HepG2 (cell line): ENCODE measurements at regions not wholly inside any gene's neighbourhood (a gene's known extent, or its start where the extent isn't known, plus 50 kb on each side); places are given as distances from the start of the nearest gene placed in this dataset.

ENCODE experiments used
- ATAC-seq: fragments of 200-7000 bp; cut with Tn5 transposase; 3 replicates; pipeline ENCODE4 v1.9.1; 2020; ENCODE audit warnings: mild to moderate bottlenecking, moderate library complexity
- BruUV-seq: library from RNA; stranded (reverse); fragments of 400-500 nt; replicated peaks from 2 replicates; lab custom pipeline; 2021; lab: Mats Ljungman, UMichigan
- CTCF ChIA-PET: fragments of 300-600 bp; formaldehyde crosslinking; extraction: SDS; loops from one replicate; lab custom pipeline; 2021; ENCODE audit warnings: low total read pairs, inconsistent platforms, low intra/inter-chr PET ratio; lab: Yijun Ruan, JAX
- POLR2A ChIA-PET: fragments of 350-600 bp; sonication (Branson Sonifier 250); formaldehyde crosslinking; loops from one replicate; lab custom pipeline; 2020; ENCODE audit warnings: antibody characterized with exemption, inconsistent platforms; lab: Yijun Ruan, JAX
- DNase-seq: peaks from one replicate; pipeline ENCODE4 v3.0.0-alpha.2; 2015; ENCODE audit warnings: low spot score
- FAIRE-seq: peaks from 3 replicates; lab custom pipeline; 2011; peaks lifted over from hg19 to GRCh38; lab: Jason Lieb, UNC
- H2AFZ ChIP-seq: one replicate; pipeline ENCODE4 v1.6.1; 2011; ENCODE audit warnings: low read length, inconsistent platforms
- H3K27ac ChIP-seq: fragments of 300-600 bp; 3 replicates; pipeline ENCODE4 v1.8.0; 2011; ENCODE audit warnings: mixed run types, mild to moderate bottlenecking, mixed read lengths, low read length, inconsistent platforms; ENCODE audit not compliant: insufficient read depth; ENCODE audit errors: extremely low read length
- H3K27me3 ChIP-seq, 2 experiments: fragments of 200-600 bp in 1 of 2; 2 replicates in 1 of 2; 3 replicates in 1 of 2; pipeline versions ENCODE4 v1.6.0 to v1.8.0; 2011; ENCODE audit warnings: low read length in 2 of 2, mild to moderate bottlenecking in 2 of 2, moderate library complexity in 2 of 2, inconsistent platforms in 1 of 2; ENCODE audit not compliant: insufficient read depth in 2 of 2, control insufficient read depth in 1 of 2
- H3K36me3 ChIP-seq, 2 experiments: fragments of 200-600 bp in 1 of 2; replicated peaks in 1 of 2; 2 replicates in 1 of 2; 3 replicates in 1 of 2; pipeline versions ENCODE4 v1.5.1 to v1.8.0; 2011; ENCODE audit warnings: low read length in 2 of 2, inconsistent platforms in 1 of 2; ENCODE audit not compliant: insufficient read depth in 2 of 2, control insufficient read depth in 1 of 2
- H3K4me1 ChIP-seq: 2 replicates; pipeline ENCODE4 v1.5.1; 2012; ENCODE audit warnings: low read length, inconsistent platforms; ENCODE audit not compliant: insufficient read depth
- H3K4me2 ChIP-seq: 2 replicates; pipeline ENCODE4 v1.6.0; 2011; ENCODE audit warnings: low read depth, low read length, inconsistent platforms
- H3K4me3 ChIP-seq, 3 experiments: fragments of 200-600 bp in 1 of 3; sonication (generic), shearing (Covaris generic) in 1 of 3; replicated peaks in 1 of 3; 2 replicates each; pipeline ENCODE4 v1.5.1; 2011 to 2016; ENCODE audit warnings: low read length in 3 of 3, inconsistent platforms in 2 of 3, low read depth in 2 of 3, mild to moderate bottlenecking in 2 of 3, control low read depth in 1 of 3, mixed read lengths in 1 of 3; ENCODE audit not compliant: insufficient read depth in 1 of 3
- H3K79me2 ChIP-seq: one replicate; pipeline ENCODE4 v1.6.1; 2011; ENCODE audit warnings: low read length, inconsistent platforms; ENCODE audit not compliant: insufficient read depth
- H3K9ac ChIP-seq: 2 replicates; pipeline ENCODE4 v1.6.0; 2011; ENCODE audit warnings: mild to moderate bottlenecking, low read depth, low read length, inconsistent platforms; ENCODE audit not compliant: insufficient read depth
- H3K9me3 ChIP-seq: 2 replicates; pipeline ENCODE4 v1.5.1; 2012; ENCODE audit warnings: mild to moderate bottlenecking, low read length
- H4K20me1 ChIP-seq: 2 replicates; pipeline ENCODE4 v1.6.0; 2011; ENCODE audit warnings: inconsistent platforms, mild to moderate bottlenecking, low read length, moderate library complexity; ENCODE audit not compliant: insufficient read depth
- CCDC6 ChIP-seq: sonication (generic); formaldehyde crosslinking; IDR thresholded peaks from 2 replicates; pipeline ENCODE4 v1.8.1; 2022; ENCODE audit warnings: mild to moderate bottlenecking, missing genetic modification reagents, moderate library complexity
- KDM4B ChIP-seq: sonication (generic); formaldehyde crosslinking; IDR thresholded peaks from 2 replicates; pipeline ENCODE4 v1.4.0; 2020; ENCODE audit warnings: missing genetic modification reagents
- MBD4 ChIP-seq: IDR thresholded peaks from 2 replicates; pipeline ENCODE4 v1.6.1; 2012; ENCODE audit warnings: low read length, inconsistent platforms, borderline replicate concordance
- NFKB2 ChIP-seq: sonication (generic); formaldehyde crosslinking; IDR thresholded peaks from 2 replicates; pipeline ENCODE4 v1.4.0; 2020; ENCODE audit warnings: missing genetic modification reagents, borderline replicate concordance
- NFKBIZ ChIP-seq: IDR thresholded peaks from 2 replicates; pipeline ENCODE4 v1.6.1; 2018; ENCODE audit warnings: missing genetic modification reagents, missing compliant biosample characterization
- PAF1 ChIP-seq: IDR thresholded peaks from 2 replicates; pipeline ENCODE4 v1.6.1; 2016; ENCODE audit warnings: missing genetic modification reagents, missing compliant biosample characterization
- SNAI1 ChIP-seq: sonication (generic); formaldehyde crosslinking; IDR thresholded peaks from 2 replicates; pipeline ENCODE4 v1.5.0; 2020; ENCODE audit warnings: mild to moderate bottlenecking, missing genetic modification reagents, borderline replicate concordance
- ZNF230 ChIP-seq: sonication (generic); formaldehyde crosslinking; IDR thresholded peaks from 2 replicates; pipeline ENCODE4 v1.4.0; 2020; ENCODE audit warnings: mild to moderate bottlenecking, missing genetic modification reagents
- ZNF3 ChIP-seq: IDR thresholded peaks from 2 replicates; pipeline ENCODE4 v1.7.0; 2017; ENCODE audit warnings: inconsistent platforms
- ZNF768 ChIP-seq: sonication (generic); formaldehyde crosslinking; IDR thresholded peaks from 2 replicates; pipeline ENCODE4 v1.4.0; 2020; ENCODE audit warnings: missing genetic modification reagents
- ZNF883 ChIP-seq: sonication (generic); formaldehyde crosslinking; IDR thresholded peaks from 2 replicates; pipeline ENCODE4 v1.5.1; 2020; ENCODE audit warnings: mild to moderate bottlenecking, missing genetic modification reagents; ENCODE audit errors: not compliant biosample characterization
- WGBS: methylation state at CpG from one replicate; pipeline ENCODE4 v1.1.6; 2017; ENCODE audit warnings: low lambda C conversion rate; 5-methylcytosine and 5-hydroxymethylcytosine counted together
- in situ Hi-C: cut with HindIII; loops from 2 replicates; pipeline ENCODE4 v1.10.0; 2017; ENCODE audit warnings: low pct_unique_long_range_greater_than_20kb; ENCODE audit not compliant: extremely low pct_ligation_motif_present
- intact Hi-C: fragments of 100-400 bp; cut with micrococcal nuclease; formaldehyde crosslinking; loops from one replicate; pipeline ENCODE4 v1.10.0; 2022; ENCODE audit not compliant: unreplicated experiment
- TF ChIP-seq, protein P1 (sequence below): sonication (generic); formaldehyde crosslinking; IDR thresholded peaks from 2 replicates; pipeline ENCODE4 v1.4.0; 2020; ENCODE audit warnings: missing genetic modification reagents, low read depth, mild to moderate bottlenecking, borderline replicate concordance
- TF ChIP-seq, protein P2 (sequence below): IDR thresholded peaks from 2 replicates; pipeline ENCODE4 v1.6.1; 2016; ENCODE audit warnings: low read depth, control low read depth
- TF ChIP-seq, protein P3 (sequence below): sonication (generic); formaldehyde crosslinking; IDR thresholded peaks from 2 replicates; pipeline ENCODE4 v1.5.0; 2020; ENCODE audit warnings: missing genetic modification reagents, mild to moderate bottlenecking, borderline replicate concordance
- TF ChIP-seq, protein P4 (sequence below): sonication (generic); formaldehyde crosslinking; IDR thresholded peaks from 2 replicates; pipeline ENCODE4 v1.8.0; 2022; ENCODE audit warnings: mild to moderate bottlenecking, missing genetic modification reagents

DNA sequence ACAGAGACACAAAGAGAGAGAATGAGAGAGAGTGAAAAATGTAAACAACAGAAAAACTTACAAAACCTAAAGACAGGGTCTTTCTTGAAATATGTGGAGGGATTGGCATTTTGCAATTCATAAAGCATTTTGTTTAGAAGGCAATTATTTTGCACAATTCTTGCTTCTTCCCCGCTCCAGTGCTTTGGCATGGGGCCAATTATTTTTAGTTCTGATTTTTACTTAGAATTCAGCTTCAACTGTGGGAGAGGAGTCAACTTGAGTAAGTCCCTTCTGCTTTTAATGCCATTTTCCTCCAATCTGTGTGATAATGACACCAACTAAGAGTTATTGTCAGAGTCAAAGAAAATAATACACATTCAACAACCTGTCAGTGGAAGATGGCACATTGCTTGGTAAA lies 1051.9 kb downstream of the NLGN4X start:
- H3K79me2 ChIP-seq, result no peaks in the 10 kb centered on the region
- no peak for FAIRE-seq
- H3K36me3 ChIP-seq, result no peaks in the 10 kb centered on the region
- WGBS, result 0% methylated on average over 1 of the region's 1 CpG
- no peaks in the 10 kb centered on the region for H3K27me3 ChIP-seq
- intact Hi-C loops, result no loop called here
- no peaks in the 10 kb centered on the region for H3K4me1 ChIP-seq
- no peak overlapping the region for H3K4me3 ChIP-seq
- no peak for ATAC-seq
- H2AFZ ChIP-seq, result no peak overlapping the region
- H3K27ac ChIP-seq, result no peak overlapping the region
- ChIA-PET POLR2A (no interaction called here), CTCF (no interaction called here)
- BruUV-seq, result no TSS peak
- no peak overlapping the region for H3K4me2 ChIP-seq
- peaks cover 40% of the 10 kb centered on the region for H3K9me3 ChIP-seq
- DNase-seq, result no peak
- H3K9ac ChIP-seq, result no peak overlapping the region
- in situ Hi-C loops, result no loop called here
- no peak for TF ChIP-seq MBD4
- TF ChIP-seq, protein P1, sequence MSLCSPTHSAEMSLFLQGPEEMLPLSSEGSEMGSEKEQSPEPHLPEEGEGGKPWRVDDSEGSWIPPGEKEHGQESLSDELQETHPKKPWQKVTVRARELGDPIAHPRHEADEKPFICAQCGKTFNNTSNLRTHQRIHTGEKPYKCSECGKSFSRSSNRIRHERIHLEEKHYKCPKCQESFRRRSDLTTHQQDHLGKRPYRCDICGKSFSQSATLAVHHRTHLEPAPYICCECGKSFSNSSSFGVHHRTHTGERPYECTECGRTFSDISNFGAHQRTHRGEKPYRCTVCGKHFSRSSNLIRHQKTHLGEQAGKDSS (CRISPR knock-in tag), result no peak
- no peak for TF ChIP-seq ZNF3 (CRISPR knock-in tag)
- TF ChIP-seq, protein P2, sequence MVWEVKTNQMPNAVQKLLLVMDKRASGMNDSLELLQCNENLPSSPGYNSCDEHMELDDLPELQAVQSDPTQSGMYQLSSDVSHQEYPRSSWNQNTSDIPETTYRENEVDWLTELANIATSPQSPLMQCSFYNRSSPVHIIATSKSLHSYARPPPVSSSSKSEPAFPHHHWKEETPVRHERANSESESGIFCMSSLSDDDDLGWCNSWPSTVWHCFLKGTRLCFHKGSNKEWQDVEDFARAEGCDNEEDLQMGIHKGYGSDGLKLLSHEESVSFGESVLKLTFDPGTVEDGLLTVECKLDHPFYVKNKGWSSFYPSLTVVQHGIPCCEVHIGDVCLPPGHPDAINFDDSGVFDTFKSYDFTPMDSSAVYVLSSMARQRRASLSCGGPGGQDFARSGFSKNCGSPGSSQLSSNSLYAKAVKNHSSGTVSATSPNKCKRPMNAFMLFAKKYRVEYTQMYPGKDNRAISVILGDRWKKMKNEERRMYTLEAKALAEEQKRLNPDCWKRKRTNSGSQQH (CRISPR knock-in tag), result no peak
- TF ChIP-seq, protein P3, sequence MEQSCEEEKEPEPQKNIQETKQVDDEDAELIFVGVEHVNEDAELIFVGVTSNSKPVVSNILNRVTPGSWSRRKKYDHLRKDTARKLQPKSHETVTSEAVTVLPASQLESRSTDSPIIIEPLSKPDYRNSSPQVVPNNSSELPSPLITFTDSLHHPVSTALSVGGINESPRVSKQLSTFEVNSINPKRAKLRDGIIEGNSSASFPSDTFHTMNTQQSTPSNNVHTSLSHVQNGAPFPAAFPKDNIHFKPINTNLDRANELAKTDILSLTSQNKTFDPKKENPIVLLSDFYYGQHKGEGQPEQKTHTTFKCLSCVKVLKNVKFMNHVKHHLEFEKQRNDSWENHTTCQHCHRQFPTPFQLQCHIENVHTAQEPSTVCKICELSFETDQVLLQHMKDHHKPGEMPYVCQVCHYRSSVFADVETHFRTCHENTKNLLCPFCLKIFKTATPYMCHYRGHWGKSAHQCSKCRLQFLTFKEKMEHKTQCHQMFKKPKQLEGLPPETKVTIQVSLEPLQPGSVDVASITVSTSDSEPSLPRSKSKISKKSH (CRISPR knock-in tag), result no peak
- TF ChIP-seq ZNF768, result no peak
- TF ChIP-seq NFKBIZ, result no peak
- no peak for TF ChIP-seq CCDC6 (CRISPR knock-in tag)
- TF ChIP-seq NFKB2 (CRISPR knock-in tag), result no peak
- no peak for TF ChIP-seq ZNF230 (CRISPR knock-in tag)
- no peak for TF ChIP-seq KDM4B (CRISPR knock-in tag)
- TF ChIP-seq, protein P4, sequence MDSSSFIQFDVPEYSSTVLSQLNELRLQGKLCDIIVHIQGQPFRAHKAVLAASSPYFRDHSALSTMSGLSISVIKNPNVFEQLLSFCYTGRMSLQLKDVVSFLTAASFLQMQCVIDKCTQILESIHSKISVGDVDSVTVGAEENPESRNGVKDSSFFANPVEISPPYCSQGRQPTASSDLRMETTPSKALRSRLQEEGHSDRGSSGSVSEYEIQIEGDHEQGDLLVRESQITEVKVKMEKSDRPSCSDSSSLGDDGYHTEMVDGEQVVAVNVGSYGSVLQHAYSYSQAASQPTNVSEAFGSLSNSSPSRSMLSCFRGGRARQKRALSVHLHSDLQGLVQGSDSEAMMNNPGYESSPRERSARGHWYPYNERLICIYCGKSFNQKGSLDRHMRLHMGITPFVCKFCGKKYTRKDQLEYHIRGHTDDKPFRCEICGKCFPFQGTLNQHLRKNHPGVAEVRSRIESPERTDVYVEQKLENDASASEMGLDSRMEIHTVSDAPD (CRISPR knock-in tag), result no peak
- TF ChIP-seq ZNF883 (CRISPR knock-in tag), result no peak
- no peak for TF ChIP-seq PAF1 (CRISPR knock-in tag)
- no peak for TF ChIP-seq SNAI1
- H4K20me1 ChIP-seq, result no peaks in the 10 kb centered on the region
